GM18870 (cell line): ENCODE measurements at regions not wholly inside any gene's neighbourhood (a gene's known extent, or its start where the extent isn't known, plus 50 kb on each side); places are given as distances from the start of the nearest gene placed in this dataset.

Experiments used
- ATAC-seq: cut with Tn5 transposase; IDR thresholded peaks from one replicate; pipeline ENCODE4 v1.9.1; 2021; ENCODE audit warnings: moderate library complexity; ENCODE audit not compliant: unreplicated experiment

DNA sequence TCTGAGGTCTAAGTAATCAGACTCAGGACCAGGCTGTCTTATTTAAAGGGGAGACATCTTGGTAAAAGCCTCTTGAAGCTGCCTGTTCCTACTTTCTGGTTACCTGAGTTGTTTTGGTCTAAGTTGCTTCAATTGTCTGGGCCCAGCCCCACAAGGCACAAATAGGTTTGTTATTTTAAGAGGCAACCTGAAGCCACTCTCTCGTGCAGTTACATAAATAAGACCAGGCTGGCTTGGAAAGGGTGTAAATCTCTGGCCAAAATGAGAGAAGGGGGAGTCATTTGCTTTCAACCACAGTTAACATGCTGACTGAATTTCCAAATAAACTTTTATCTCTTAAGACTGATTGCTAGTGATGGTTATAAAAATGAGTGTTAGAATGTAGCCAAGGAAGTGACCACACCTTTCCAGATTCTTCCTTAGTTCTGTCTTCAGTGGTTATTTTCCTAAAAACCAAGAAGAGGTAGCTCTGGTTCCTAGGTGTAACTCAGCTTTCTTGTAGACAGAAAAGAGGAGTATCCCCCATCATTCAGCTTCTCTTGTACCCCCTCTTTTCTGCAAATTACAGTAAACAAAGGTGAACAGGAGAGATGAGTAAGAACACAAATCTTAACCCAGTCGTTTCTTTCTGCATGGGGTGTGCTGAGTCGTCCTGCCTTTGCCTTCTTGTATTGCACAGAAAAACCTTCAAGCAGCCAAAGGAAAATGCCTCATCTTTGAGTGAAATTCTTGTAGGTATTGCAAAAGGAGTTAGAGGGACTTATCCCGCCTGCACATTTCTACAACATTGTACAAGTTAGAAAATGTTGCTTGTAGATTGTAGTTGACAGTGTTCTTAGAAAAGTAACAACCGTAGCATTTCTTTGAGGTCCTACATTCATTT, 161.5 kb upstream of the NT5C1B start:
- ATAC-seq, result no peak

DNA sequence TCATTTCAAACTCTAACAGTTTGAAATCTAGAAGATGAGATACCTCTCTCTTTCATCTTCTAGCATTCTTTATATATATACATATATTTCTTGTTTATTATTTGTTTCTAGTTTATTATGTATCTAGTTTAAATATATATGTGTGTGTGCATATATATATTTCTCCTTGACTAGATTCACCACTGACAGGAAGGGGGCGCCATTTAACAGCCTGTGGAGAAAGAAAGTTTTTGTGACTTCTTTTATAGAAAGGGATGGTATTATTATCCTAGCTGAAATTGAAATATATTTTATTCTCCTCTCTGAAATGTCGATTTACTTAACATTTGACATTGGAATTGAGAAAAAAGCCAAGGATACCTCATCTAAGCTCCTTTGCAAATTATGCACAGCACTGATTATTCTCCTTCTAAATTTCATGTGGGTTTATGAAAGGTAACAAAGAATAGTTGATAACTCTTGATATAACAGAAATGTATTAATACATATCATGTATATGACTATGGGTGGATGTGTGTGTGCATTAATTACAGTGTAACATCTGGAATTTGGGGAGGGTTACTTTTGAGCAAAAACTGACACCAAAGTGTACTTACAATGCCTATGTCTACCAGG, 160.7 kb upstream of the NT5C1B start:
- no peak for ATAC-seq

DNA sequence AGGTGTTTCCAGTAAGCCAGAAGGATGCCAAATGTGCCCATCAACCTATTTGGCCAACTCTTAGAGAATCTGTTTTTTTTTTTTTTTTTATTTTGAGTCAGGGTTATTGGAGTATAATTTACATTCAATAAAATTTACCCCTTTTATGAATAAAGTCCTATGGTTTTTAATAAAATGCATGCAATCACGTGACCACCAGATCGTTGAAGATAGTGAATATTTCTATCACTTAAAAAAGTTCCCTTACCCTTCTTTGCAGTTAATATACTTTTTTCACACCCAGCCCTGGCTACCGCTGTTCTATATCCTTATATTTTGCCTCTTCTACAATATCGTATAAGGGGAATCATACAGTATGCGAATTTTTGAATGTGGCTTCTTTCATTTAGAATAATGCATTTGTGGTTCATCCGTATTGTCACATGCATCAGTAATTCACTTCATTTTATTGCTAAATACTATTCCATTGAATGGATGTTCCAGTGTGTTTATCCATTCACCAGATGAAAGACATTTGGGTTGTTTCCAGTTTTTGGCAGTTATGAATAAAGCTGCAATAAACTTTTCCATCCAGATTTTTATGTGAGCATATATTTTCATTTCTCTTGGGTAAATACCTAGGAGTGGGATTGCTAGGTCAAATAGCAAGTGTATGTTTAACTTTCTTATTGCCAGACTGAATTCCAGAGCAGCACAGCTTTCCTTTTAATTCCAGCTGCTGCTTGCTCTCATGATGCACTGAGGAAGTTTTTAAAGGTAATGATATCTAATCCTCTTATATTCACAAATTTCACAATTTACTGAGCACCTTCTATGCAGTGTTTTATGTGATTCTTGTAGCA, 156.3 kb upstream of the NT5C1B start:
- ATAC-seq, result no peak

DNA sequence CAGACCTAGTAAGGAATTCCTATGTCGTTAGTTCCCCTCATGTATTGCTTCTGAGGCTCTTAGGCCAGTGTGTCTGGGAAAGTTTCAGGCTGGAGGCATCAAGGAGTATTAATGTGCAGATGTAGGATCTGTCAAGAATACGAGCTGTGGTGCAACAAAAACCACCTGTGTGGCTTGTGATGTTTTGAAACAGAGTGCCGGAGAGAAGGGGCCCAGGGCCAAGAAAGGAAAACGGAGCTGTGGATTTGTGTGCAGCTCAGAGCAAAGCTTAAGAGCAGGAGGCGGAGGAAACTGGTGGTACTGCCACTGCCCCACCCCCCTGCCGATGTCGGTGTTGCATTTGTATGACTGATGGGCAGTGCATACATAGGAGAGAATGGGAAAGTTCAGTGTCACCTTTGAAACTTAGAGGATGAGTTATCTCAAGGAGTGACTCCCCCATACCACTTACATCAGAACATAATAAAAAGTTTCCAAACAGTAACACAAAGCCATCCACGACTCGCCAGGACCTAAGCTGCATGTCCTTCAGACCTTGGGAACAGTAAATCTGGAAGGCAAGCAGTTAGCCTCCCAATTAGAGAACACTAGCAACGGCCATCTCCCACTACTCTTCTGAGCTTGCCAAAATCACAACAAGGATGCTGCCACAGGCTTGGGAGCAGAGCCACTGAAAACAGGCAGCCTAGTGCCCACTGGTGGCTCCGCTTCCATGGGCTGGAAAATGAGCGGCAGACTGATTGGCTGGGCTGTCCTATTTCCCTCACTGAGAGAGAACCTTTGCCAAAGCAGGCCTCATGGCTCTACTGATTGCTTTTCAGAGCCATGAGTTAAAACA, 152.7 kb upstream of the NT5C1B start:
- ATAC-seq, result no peak

DNA sequence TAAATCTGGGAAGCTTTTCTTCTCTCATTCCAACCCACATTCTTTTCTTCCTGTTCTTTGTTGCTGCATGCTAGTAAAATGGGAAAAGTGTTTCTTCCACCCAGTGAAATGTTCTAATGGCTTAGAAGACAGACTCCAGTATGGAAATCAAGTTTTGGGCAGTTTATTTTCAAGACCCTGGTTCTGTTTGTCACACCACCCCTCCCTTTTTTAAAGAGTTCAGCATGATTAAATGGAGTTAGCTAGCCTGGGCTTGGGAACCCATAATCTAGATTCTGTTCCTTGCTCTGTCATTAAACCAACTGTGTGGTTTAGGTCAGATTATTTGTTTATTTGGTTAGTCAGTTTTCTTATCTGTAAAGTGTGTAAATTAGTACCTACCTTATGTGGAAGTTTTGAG, 151.8 kb upstream of the NT5C1B start:
- ATAC-seq, result no peak

DNA sequence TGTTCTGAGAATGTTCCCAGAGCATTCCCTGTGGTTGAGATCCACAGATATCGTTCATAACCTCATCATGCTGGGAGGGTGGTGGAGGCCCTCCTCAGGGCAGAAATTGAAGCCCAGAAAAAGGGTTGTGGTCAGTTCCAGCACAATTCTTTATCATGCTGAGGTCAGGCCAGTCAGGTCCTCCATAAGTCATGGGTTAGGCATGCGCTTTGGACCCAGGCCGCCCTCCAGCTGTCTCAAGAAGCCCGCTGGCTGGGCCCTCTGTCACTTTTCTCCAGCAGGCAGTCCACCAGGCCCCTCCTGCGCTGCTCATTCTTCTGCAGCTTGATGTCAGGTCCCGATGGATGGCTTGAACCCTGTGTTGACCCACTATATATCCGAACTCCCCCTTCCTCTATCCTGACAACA, 151.1 kb upstream of the NT5C1B start:
- ATAC-seq, result no peak

DNA sequence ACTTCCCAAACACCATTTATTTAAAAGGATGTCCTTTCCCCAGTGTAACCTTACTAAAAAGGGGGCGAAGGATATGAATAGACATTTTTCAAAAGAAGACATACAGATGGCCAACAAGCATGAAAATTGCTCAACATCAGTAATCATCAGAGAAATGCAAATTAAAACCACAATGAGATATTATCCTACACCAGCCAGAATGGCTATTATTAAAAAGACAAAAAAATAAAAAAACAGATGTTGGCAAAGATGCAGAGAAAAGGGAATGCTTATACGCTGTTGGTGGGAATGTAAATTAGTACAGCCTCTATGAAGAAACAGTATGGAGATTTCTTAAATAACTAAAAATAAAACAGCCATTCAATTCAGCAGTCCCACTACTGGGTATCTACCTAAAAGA, 142.3 kb upstream of the NT5C1B start:
- no peak for ATAC-seq

DNA sequence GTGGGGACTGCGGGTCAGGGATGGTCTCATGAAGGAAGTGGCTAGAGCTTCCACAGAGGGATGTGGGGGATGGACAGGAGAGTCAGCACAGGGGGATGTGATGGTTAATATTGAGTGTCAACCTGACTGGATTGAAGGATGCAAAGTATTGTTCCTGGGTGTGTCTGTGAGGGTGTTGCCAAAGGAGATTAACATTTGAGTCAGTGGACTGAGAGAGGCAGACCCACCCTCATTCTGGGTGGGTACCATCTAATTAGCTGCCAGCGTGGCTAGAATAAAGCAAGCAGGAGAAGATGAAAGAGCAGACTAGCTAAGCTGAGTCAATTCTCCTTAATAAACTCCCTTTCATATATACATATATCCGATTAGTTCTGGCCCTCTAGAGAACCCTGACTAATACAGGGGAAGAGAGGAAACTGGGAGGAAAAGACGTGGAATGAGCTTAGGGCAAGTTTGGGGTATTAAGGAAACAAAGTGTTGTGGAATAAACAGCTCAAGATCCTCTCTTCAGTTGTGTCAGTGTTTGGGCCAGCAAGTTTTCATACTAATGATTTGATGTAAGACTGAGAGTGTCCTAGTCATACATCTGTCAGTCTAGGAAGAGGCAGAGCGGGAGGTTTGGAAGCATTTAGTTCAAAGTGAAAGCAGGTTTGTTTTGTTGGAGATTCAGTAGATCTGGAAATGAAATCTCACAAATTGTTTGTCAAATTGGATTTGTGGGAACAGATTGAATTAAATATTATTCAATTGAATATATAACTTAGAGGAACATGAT, 135.2 kb upstream of the NT5C1B start:
- no peak for ATAC-seq

DNA sequence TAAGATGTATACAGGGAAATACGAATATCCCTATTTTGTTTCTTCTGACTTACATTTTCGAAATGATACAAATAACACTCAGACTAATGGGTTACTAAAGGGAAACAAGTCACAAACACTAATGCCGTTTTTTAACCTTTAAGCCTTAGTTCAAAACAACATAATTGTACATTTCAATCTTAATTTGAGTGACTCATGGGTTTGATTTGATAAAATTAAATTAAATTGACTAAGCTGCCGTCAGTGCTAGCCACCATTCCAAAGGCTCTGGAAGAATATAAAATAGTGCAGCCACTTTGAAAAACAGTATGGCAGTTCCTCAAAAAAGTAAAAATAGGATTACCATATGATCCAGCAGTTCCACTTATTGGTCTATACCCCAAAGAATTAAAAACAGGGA, 133.8 kb upstream of the NT5C1B start:
- no peak for ATAC-seq

DNA sequence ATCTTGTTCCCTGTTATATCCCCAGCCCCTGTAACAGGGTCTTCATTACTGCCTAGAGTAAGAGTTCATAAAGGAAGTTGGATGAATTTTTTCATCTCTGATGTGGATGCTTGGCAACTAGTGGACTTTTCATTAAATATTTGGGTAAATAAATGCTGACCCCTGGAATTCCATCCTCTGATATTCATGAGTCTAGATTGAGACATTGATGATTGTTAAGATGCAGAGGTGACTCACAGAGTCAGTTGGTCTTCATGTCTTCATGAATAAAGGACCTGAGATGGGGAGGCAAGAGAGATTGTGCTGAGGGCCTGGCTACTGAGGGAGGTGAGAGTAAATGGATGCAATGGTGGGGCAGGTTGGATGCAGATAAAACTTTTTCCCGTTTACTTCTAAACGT, 132.7 kb upstream of the NT5C1B start:
- ATAC-seq, result no peak

DNA sequence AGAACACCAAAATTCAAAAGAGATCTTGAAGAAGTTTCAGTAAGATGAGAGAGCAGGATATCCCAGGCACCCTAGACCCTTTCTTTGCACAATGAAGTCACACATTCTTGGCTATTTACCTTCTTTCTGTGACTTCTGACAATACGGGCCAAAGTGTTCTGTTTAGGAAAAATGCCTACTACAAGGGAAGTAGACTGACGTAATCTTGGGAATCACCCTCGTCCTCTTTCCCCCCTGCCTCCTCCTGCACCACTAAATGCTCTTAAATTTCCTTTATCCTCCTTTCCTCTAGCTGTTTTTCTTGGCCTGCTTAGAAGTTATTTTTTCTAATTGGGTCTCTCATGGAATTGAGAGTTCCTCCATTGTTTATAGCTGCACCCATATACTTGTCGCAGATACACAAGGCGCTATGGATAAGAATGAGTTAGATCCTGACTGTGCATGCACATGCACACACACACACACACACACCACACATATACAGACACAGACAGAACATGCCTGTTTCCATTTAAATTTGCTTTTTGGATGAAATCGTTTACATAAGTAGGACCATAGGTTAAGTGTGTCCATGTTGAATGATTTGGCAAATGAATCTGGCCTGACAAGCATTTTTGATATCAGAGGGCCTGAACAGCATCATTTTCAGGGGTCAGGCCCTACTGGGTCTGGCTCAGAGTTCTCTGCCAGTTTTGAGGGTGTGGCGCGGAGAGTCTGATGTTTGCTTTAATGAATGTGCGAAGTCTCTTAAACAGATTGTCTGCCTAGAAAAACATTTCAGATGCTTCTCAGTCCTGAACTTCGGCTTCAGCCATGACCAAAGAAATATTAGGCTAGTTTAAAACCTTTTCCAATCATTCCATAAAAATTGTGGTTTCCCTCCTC, 131.9 kb upstream of the NT5C1B start:
- ATAC-seq, result no peak

DNA sequence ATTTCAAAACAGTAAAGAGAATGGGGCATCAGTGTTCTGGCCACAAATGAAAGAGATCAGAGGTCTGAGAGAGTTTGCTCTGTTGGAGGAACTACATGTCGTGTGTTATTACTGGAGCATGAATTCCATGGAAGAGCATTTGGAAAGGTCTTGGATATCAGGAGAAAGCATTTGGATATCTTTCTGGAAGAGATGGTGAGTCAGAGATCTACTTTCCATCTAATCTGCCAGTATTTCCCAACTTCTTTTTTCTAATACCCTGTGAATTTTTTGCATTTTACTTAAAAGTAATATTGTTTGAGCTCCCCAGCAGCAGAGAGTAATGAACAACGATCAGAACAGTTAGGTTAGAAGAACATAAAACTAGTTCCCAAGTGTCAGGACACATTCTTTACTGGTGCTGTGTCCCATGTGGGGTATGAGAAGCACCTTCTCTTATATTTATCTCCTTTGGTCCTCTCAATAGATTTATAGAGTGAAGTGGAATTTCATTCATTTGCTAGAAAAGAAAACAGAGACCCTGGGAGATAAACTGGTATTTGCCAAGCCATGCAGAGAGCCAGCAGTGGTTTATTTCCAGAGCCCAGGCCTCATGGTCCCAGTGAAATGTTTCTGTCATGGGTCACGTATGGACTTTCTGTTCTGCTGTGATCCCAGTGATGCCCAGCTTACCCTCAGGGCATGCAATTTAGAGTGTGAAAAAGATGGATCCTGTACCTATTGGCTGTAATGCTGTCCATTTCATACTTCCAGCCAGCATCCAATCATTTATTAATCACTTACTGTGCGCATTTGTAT, 130.8 kb upstream of the NT5C1B start:
- no peak for ATAC-seq

DNA sequence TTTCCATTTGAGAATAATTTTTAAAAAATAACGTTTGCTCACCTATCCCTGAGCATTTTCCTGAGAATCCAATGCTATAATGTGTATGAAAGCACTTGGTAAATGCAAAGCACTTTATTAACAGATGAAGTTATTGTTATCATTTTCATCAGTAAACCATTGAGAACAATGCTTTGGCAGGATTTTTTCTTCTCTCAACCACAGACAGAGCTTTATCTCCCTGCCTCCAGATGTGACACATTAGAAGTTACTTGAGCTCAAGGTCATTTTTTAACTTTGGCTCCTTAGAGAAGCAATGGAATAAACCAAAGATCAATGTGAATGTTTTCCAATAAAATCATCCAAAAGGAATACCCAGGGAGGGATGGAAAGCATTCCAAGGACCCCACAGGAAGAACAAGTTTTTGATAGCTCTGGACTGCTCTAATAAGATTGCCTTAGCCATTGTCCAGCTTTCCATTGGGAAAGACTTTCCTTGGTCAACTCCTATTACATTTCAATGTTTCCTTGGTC, 118.9 kb upstream of the NT5C1B start:
- ATAC-seq, result no peak

DNA sequence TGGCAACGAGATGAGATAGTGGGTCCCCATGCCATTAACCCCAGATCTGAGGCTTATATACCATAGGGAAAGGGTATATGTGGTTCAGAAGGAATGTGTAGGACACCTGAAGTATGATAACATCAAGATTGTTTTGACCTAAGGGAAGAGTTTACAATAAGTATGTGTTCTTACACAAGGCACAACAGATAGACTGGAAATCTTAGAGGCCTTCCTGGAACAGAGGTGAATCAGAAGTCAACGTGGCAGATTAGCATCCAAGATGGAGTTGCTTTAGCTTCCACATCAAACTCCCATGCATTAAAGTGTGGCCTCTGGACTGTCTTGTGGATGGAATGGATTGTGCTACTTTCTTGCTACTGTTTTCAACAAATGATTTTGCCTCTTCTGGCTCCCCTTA, 116.6 kb upstream of the NT5C1B start:
- ATAC-seq, result no peak

DNA sequence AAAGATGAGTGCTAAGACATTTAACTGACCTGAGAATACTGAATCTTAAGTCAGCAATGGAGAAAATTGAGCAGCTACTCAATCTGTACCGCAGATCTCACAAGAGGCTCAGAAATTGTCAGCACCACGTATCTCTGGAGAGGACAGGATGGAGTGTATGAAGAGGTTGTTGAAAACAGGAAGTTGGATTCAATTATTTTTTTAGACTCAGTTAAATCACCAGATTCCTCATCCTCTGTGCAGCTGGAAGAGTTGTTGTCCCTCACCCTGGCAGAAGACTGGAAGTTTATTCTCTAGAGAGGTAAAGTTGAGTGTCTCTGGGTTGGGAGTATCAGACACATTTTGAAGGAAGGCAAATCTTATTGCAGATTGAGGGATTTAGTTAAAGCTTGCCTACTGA, 114.9 kb upstream of the NT5C1B start:
- ATAC-seq, result no peak

DNA sequence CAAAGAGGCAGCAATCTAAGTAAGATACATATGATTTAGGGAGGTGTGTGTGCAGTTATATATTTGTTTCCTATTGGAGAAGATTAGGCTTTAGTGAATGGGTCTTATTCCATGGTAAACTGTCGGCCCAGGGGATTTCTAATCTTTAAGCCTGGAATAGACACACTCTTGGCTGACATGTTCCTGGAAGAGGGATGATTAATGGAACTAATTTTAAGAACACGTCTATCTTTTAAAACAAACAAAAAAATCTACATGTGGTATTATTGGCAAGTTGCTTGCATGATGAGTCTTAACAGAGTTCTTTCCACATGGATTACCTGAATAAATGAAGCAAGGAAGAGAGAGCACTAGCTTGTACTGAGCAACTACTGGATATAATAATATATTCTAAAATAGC, 114.2 kb upstream of the NT5C1B start:
- no peak for ATAC-seq

DNA sequence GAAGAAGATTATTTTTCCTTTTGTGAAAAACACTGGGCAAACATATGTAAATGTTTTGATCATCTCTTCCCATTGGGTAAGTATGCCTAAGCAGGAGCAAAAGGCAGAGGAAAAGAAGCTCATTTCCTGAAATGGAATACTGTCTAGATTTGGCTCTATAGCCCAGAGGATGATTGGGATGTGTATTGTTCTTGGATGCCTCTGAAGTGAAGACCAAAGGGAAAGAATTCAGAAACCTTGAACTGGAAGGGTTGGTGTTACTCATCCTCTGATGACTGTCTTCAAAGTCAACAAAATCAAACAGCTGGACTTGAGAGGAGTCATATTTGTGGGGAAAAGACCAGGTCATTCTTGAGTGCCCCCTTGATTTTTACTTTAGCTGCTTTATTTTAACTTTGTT, 112.6 kb upstream of the NT5C1B start:
- ATAC-seq, result no peak

DNA sequence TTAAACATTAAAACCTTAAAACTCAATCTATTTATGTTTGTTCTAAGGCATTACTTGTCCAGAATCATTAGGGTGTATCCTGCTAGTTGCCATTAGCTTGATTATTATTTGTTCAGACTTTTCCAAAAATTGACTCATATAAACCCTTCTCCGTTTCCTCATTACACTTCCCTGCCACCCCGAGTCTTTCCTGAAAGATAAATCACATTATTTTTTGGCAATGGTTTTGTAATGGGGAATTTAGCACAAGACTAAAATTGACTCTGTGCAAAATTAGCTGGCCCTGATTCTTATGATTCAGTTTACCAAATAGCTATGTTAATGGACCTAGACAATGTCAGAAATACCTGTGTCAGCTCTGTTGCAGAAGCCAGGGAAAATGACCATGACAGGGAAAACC, 112.2 kb upstream of the NT5C1B start:
- no peak for ATAC-seq
